Amygdala (tissue), 56 donors: ENCODE measurements at regions not wholly inside any gene's neighbourhood (a gene's known extent, or its start where the extent isn't known, plus 50 kb on each side); places are given as distances from the start of the nearest gene placed in this dataset.

Experiments used
- DNase-seq, 56 donors: peaks; one replicate each; lab custom pipeline; 2025; lab: John Stamatoyannopoulos, UW

DNA sequence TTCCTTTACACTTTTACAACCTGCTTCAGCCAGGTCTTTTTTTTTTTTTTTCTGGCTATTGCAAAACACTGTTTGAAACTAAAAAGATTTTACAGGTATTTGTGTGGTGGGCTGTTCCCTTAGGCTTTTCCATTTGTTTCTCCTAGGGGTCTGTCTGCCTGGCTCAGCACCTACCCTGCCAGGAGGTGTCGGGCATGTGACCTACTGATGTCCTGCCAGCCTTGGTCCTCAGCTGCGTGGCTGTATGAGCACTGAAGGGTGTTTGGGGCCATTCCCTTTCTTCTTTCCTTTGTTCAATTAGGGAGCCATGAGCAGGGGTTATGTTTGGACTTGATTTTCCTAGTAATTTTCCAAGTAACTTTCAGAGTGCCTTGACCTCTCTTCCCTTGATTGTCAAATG is 269.2 kb upstream of the SALL1 start:
- no peak for DNase-seq

GRCh38 chr16:51419768-51420167 is 268.7 kb upstream of the SALL1 start:
- no peak for DNase-seq

DNA sequence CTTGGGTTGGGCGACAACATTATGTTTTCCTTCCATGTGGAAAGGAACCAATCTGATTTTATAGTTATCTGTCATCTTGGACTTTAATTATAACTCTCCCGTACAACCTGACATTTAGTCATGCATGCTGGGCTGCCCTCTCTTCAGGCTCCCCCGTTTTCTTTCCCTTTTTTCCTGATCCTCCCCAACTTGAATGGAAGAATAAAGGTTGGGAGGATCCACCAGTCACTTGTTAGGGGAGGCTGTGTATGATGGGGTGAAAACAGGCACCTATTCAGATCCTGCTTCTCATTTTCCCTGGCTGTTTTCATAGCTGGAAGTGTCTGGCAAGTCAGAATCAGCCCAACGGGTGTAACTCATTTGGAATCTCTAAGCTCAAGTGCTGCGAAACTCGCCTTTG is 267.2 kb upstream of the SALL1 start:
- DNase-seq: no peak

DNA sequence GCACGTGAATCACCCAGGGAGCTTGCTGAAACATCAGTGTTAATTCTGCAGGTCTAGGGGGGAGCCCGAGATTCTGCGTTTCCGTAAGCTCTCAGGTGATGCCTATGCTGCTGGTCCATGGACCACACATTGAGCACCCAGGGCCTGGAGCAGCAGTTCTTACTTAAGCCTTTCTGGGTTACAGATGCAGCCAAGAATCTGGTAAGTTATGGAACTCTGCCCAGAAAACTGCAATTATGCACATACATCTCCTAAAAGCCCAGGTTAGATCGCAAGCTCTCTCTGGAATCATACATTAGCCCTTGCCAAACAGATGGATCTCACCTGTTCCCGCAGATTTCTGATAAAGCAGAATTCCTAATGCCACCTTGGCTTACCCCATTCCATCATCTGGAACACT is 265.9 kb upstream of the SALL1 start:
- no peak for DNase-seq

DNA sequence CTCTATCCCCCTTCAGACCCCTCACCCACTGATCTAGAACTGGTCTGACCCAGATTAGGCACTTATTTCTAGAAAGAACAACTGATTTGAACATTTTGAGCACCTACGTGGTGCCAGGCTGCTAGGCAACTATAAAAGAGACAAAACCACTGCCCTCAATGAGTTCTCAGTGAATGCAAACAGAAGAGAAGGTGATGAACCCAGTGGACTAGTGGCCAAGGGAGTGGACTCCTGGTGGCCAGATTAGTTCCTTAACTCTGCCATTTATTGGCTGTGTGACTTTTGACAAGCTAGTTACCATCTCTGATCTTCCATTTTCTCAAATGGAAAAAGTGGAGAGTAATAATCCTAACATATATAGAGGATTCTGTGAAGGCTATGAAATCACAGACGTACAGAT is 259.1 kb upstream of the SALL1 start:
- DNase-seq: no peak

GRCh38 chr16:51409001-51409675 is 258.1 kb upstream of the SALL1 start:
- DNase-seq: no peak

GRCh38 chr16:51408357-51408756 is 257.3 kb upstream of the SALL1 start:
- no peak for DNase-seq

- DNase-seq: no peak
These were observed 256.9 kb upstream of the SALL1 start for GRCh38 chr16:51407921-51408320.

- DNase-seq: no peak
These were observed 256.1 kb upstream of the SALL1 start for GRCh38 chr16:51407199-51407598.

DNA sequence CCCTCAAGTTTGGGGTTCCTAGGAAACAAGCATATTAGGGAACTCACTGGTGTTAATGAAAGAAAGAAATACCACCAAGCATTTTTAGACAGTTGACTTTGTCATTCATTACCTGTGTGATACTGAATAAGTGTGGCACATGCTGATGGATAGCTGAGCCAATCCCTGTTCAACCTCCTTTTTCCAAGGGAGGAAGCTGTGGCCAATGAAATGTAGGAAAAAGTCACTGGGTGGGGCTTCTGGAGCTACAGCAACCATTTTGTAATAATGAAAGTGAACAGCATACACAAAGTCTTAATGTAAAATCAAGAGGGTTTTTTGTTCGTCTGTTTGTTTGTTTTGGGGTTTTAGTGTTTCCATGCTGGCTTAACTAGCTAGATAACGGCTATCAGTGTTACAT is 254.3 kb upstream of the SALL1 start:
- DNase-seq: no peak

DNA sequence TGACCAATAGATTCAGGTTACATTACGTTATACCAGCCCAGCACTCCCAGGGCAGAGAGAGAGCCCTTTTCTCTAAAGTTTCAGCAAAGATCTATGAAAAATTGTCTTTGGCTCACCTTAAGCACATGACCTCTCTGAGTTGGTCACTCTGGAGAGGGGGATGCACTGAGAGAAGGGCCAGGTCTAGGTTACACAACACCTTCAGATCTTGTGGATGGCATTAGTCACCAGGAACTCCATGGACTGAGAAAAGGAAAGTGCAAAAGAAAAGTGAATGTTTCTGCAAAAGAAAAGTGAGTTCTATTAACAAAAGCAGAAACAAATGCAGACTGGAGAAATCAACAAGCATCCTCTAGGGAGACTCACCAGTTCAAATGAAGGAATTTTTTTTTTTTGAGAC is 253.3 kb upstream of the SALL1 start:
- DNase-seq: no peak

- no peak for DNase-seq
These were observed 251.7 kb upstream of the SALL1 start for GRCh38 chr16:51402785-51403184.

DNA sequence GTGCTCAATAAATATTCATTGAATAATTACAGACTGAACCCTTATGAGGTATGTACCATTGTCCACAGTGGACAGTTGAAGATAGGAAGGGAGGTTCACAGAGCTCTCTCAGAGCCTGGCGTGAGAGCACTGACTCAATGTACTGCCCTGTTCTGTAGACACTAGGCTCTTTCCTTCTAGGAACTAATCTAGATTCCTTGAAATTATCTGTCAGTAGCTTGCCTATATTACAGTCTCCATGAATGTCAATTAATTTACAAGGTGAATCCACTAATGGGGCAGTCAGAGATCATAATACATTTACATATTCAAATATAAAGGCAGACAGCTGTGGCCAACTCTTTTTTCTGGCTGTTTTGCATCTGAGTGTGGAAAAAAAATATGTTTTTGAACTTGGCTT is 251.2 kb upstream of the SALL1 start:
- DNase-seq: no peak

GRCh38 chr16:51401673-51402072 is 250.6 kb upstream of the SALL1 start:
- DNase-seq: no peak

GRCh38 chr16:51399908-51400670 is 249.0 kb upstream of the SALL1 start:
- no peak for DNase-seq

- no peak for DNase-seq
These were observed 243.4 kb upstream of the SALL1 start for GRCh38 chr16:51394421-51394820.

- DNase-seq: no peak
These were observed 242.4 kb upstream of the SALL1 start for GRCh38 chr16:51393381-51394005.

GRCh38 chr16:51392521-51393187 is 241.6 kb upstream of the SALL1 start:
- no peak for DNase-seq

DNA sequence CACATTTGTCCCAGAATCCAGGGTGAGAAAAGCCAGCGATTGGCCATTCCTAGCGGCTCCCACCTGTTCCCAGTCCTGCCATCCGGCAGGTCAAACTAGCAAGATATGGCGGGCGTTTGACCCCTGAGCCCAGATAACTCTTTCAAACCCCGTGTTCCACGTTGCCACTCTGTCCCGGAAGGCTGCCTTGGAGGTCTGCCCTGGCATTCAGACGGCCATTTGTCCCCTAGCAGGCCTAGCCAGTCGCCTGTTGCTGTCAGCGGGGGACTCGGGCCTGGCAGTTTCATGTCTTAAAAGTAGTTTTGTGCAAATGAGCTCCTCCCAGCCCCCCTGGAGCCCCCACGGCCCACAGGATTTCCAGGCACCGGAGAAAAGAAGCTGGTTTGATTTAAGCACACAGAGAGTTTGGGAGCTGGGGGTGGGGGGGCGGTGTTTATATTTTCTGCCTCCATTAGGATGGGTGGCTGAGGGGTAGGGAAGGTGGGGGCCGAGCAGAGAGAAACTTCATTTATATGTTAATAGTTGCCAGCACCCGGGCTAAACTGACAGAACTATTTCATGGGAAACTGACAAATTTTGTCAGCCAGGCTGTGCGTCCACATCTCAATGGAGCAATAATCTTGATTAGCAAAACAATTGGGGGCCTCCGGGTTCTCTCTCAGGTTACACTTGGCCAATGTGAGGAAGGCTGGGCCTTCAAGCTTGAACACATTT is 240.9 kb upstream of the SALL1 start:
- DNase-seq: no peak

DNA sequence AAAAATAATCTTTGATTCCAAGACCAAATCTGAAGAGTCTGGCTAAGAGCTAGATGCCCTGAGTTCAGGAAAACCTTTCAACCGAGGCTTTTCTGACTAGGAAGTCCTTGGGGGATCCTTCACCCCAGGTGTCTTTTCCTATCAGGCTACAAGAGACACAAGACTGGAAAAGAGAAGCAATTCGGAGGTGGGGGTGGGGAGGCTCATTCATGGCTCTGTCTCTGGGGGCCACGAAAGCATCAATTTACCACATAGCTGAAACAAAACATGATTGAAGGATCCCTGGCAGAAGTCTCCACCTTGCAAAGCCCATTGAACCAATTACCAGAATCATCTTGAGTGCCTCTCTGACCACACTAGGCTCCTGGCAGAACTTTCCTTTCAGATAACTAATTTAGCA is 239.8 kb upstream of the SALL1 start:
- DNase-seq: no peak

- DNase-seq: no peak
These were observed 238.8 kb upstream of the SALL1 start for GRCh38 chr16:51389881-51390280.
